Gastroesophageal sphincter (tissue), 4 donors: ENCODE measurements at regions not wholly inside any gene's neighbourhood (a gene's known extent, or its start where the extent isn't known, plus 50 kb on each side); places are given as distances from the start of the nearest gene placed in this dataset.

Experiments used
- ATAC-seq: fragments of 150-250 bp; one replicate; pipeline ENCODE4 v1.9.1; 2016; ENCODE audit warnings: mild to moderate bottlenecking, moderate library complexity
- H3K27ac ChIP-seq, 4 donors: fragments of 200-600 bp; sonication (generic) in 3 of 4; 1 replicate in 3 of 4; 2 replicates in 1 of 4; pipeline ENCODE4 v1.5.1; 2016 to 2019
- H3K27me3 ChIP-seq: fragments of 200-600 bp; sonication (generic); one replicate; pipeline ENCODE4 v1.5.1; 2019
- H3K36me3 ChIP-seq, 2 donors: fragments of 200-600 bp; sonication (generic); one replicate each; pipeline ENCODE4 v1.5.1; 2019; ENCODE audit warnings: control low read depth in 1 of 2
- H3K4me1 ChIP-seq, 3 donors: fragments of 200-600 bp; sonication (generic); 1 replicate in 2 of 3; 2 replicates in 1 of 3; pipeline ENCODE4 v1.5.1; 2016 to 2019; ENCODE audit warnings: control low read depth in 2 of 3
- H3K4me3 ChIP-seq, 2 donors: fragments of 200-600 bp; sonication (generic); one replicate each; pipeline ENCODE4 v1.5.1; 2019; ENCODE audit warnings: mild to moderate bottlenecking in 1 of 2, moderate library complexity in 1 of 2
- H3K9me3 ChIP-seq, 3 donors: fragments of 200-600 bp; sonication (generic); one replicate each; pipeline ENCODE4 v1.5.1; 2017 to 2019; ENCODE audit warnings: control low read depth in 2 of 3
- EP300 ChIP-seq: sonication (generic); formaldehyde crosslinking; IDR thresholded peaks from one replicate; pipeline ENCODE4 v1.6.1; 2017; ENCODE audit warnings: antibody characterized with exemption, mild to moderate bottlenecking
- POLR2A ChIP-seq, 2 donors: fragments of 450-650 bp; IDR thresholded peaks; one replicate each; pipeline ENCODE4 v1.6.1; 2017; ENCODE audit warnings: antibody characterized with exemption in 2 of 2, mild to moderate bottlenecking in 2 of 2, moderate library complexity in 1 of 2
- POLR2AphosphoS5 ChIP-seq: sonication (generic); formaldehyde crosslinking; IDR thresholded peaks from one replicate; pipeline ENCODE4 v1.6.1; 2017; ENCODE audit warnings: antibody characterized with exemption
- WGBS, 2 donors: methylation state at CpG; one replicate each; pipeline ENCODE4 v1.1.5; 2018; ENCODE audit warnings: low coverage in 1 of 2; 5-methylcytosine and 5-hydroxymethylcytosine counted together
- TF ChIP-seq, protein P1 (sequence below), 4 experiments: fragments of 200-600 bp in 2 of 4; fragments of 450-650 bp in 2 of 4; sonication (generic) in 1 of 4; IDR thresholded peaks; one replicate each; pipeline ENCODE4 v1.5.1; 2017 to 2019; ENCODE audit warnings: antibody characterized with exemption in 4 of 4, mild to moderate bottlenecking in 2 of 4, moderate library complexity in 2 of 4

DNA sequence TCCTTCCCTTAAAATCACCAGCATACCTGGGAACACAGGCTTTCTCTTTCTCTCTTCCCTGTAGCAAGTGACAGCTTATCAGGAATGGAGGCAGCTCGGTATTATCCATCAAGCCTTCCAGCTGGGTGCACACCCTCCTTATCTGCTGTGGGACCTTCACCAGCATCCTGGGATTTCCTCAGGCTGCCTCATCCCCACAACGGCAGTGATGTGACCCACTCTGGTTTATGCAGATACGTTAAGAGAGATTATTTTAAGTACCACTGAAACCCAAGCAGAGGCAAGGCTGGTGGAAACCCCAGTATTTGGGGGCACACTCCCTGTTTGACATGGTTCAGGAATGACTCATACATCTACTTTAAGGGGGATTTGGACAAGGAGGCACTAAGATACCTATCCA is 192.1 kb downstream of the TM9SF2 start:
- no peak overlapping the region for H3K4me3 ChIP-seq
- no peak for TF ChIP-seq EP300
- TF ChIP-seq POLR2A (IDR thresholded peaks at IDR 0.05), result no peak
- TF ChIP-seq, protein P1, sequence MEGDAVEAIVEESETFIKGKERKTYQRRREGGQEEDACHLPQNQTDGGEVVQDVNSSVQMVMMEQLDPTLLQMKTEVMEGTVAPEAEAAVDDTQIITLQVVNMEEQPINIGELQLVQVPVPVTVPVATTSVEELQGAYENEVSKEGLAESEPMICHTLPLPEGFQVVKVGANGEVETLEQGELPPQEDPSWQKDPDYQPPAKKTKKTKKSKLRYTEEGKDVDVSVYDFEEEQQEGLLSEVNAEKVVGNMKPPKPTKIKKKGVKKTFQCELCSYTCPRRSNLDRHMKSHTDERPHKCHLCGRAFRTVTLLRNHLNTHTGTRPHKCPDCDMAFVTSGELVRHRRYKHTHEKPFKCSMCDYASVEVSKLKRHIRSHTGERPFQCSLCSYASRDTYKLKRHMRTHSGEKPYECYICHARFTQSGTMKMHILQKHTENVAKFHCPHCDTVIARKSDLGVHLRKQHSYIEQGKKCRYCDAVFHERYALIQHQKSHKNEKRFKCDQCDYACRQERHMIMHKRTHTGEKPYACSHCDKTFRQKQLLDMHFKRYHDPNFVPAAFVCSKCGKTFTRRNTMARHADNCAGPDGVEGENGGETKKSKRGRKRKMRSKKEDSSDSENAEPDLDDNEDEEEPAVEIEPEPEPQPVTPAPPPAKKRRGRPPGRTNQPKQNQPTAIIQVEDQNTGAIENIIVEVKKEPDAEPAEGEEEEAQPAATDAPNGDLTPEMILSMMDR (IDR thresholded peaks at IDR 0.05), result no peak
- ATAC-seq, result no peak
- H3K27ac ChIP-seq, result no peak overlapping the region
- 38 to 61% methylated on average over 3 of the region's 3 CpGs for WGBS, 2 donors
- H3K9me3 ChIP-seq, result no peaks in the 10 kb centered on the region
- H3K36me3 ChIP-seq, result no peaks in the 10 kb centered on the region
- no peaks in the 10 kb centered on the region for H3K4me1 ChIP-seq
- no peaks in the 10 kb centered on the region for H3K27me3 ChIP-seq

DNA sequence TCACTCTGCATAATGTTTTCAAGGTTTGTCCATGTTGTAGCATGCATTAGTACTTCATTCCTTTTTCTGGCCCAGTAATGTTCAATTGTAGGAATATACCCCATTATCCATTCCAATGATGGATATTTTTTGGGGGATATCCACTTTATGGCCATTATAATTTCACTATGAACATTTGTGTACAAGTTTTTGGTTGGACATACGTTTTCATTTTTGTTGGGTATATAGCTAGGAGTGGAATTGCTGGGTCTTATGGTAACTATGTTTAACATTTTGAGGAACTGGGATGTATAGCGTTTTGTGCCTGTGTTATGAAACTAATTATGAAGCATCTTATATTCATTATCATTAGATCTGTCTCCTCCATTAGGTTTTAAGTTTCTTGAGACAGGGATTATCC is 191.6 kb downstream of the TM9SF2 start:
- Histone ChIP-seq H3K36me3 (no peaks in the 10 kb centered on the region), H3K27ac (no peak overlapping the region), H3K27me3 (no peaks in the 10 kb centered on the region), H3K4me3 (no peak overlapping the region), H3K9me3 (no peaks in the 10 kb centered on the region), H3K4me1 (no peaks in the 10 kb centered on the region)
- WGBS, 2 donors, result 85 to 97% methylated on average over 2 of the region's 2 CpGs
- no peak for ATAC-seq
- TF ChIP-seq POLR2AphosphoS5, result no peak
- TF ChIP-seq, protein P1 (IDR thresholded peaks at IDR 0.05), result no peak
- TF ChIP-seq POLR2A (IDR thresholded peaks at IDR 0.05), result no peak
- TF ChIP-seq EP300, result no peak

DNA sequence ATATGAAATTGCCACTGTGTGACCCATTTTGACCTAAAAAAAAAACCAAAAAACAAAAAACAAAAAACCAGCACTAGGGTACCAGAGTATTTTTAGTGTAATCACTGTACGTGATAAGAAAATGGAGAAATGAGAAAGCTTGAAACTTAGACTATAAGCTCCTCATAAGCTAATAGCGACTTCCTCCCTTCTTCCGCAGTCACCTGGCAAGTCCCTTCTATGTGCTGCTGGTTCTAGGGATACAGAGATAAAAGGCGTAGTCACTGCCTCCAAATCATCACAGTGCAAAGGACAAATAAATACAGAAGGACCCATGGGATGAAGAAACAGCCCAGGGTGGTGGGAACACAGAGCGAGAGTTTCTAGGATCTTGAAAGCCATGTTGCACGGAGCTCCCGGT is 190.3 kb downstream of the TM9SF2 start:
- Histone ChIP-seq H3K9me3 (no peaks in the 10 kb centered on the region), H3K36me3 (no peaks in the 10 kb centered on the region), H3K4me1 (peaks cover 0 to 7% (median 0%) of the 10 kb centered on the region in 3 donors), H3K27me3 (no peaks in the 10 kb centered on the region), H3K27ac (no peak overlapping the region), H3K4me3 (no peak overlapping the region)
- 45 to 63% methylated on average over 7 of the region's 7 CpGs for WGBS, 2 donors
- no peak for ATAC-seq
- TF ChIP-seq, protein P1 (IDR thresholded peaks at IDR 0.05), result no peak
- no peak for TF ChIP-seq POLR2AphosphoS5
- TF ChIP-seq POLR2A (IDR thresholded peaks at IDR 0.05), result no peak

DNA sequence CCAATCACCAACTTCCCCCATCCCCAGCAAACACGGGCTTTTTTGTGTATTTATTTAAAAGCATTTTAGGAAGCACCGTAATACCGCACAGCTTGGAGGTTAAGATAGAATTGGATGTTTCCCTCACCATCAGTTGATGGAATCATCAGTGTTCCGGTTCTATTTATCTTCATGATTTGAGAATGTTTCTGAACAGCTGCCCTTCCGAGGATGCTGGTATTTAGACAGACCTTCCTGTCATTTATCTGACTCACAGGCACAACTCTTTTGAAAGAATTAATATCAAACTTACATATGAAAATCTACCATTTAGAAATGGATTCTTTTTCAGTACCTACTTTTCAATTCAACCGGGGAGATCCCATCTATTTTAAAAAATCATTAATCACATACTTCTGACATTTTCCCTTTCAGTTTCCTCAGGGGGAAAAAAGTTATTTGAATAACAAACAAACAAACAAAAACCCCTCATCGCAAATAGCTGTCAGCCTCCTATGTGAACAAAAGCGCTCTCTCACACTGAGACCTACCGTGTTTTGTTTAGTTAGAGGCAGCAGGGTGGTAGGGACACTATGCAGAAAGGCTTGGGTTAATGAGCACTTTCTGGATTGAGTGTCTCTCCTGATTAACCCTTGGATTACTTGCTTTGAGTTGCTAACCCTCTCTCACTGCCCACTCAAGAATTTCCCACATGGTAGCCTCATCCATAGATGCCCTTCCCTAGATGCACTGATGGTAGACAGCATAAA is 189.3 kb downstream of the TM9SF2 start:
- no peak for ATAC-seq
- Histone ChIP-seq H3K9me3 (no peaks in the 10 kb centered on the region), H3K36me3 (no peaks in the 10 kb centered on the region), H3K27me3 (no peaks in the 10 kb centered on the region), H3K27ac (no peak overlapping the region), H3K4me3 (no peak overlapping the region), H3K4me1 (peaks cover 0 to 15% (median 0%) of the 10 kb centered on the region in 3 donors)
- 78 to 80% methylated on average over 7 to 9 of the region's 9 CpGs for WGBS, 2 donors
- TF ChIP-seq POLR2A (IDR thresholded peaks at IDR 0.05), result no peak
- TF ChIP-seq, protein P1 (IDR thresholded peaks at IDR 0.05), result no peak
- TF ChIP-seq POLR2AphosphoS5, result no peak
- TF ChIP-seq EP300, result no peak

DNA sequence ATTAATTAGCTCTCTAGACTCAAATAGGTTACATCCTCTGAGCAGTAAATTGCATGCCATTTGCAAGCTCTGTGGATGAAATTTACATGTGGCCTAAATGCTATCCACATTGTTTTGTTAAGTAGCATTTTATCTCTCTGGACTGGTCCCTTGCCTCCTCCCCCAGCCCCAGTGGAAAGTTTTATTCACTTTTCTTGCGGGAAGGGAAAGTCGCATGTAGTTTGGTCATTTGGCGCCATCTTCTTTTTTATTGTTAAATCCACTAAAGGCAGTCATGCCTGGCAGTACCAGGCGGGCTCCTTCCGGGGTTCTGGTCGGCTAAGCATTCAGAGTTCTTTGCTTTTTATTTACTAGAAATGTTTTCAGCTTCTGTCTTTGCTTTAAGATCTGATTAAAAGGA is 188.7 kb downstream of the TM9SF2 start:
- no peaks in the 10 kb centered on the region for H3K9me3 ChIP-seq
- no peaks in the 10 kb centered on the region for H3K36me3 ChIP-seq
- no peak for ATAC-seq
- H3K4me3 ChIP-seq, result no peak overlapping the region
- TF ChIP-seq POLR2A (IDR thresholded peaks at IDR 0.05), result no peak
- TF ChIP-seq, protein P1 (IDR thresholded peaks at IDR 0.05), result no peak
- no peak for TF ChIP-seq EP300
- TF ChIP-seq POLR2AphosphoS5, result no peak
- no peaks in the 10 kb centered on the region for H3K27me3 ChIP-seq
- H3K4me1 ChIP-seq, result peaks cover 0 to 15% (median 0%) of the 10 kb centered on the region in 3 donors
- H3K27ac ChIP-seq, result no peak overlapping the region
- 59 to 86% methylated on average over 5 to 6 of the region's 6 CpGs for WGBS, 2 donors
